GM19043 (cell line): ENCODE measurements at regions not wholly inside any gene's neighbourhood (a gene's known extent, or its start where the extent isn't known, plus 50 kb on each side); places are given as distances from the start of the nearest gene placed in this dataset.

ENCODE experiments used
- ATAC-seq: cut with Tn5 transposase; IDR thresholded peaks from one replicate; pipeline ENCODE4 v1.9.1; 2021; ENCODE audit warnings: low read depth; ENCODE audit not compliant: unreplicated experiment

GRCh38 chr14:98993818-98994217 is 278.2 kb downstream of the BCL11B start:
- ATAC-seq = no peak

GRCh38 chr14:98994561-98994960 is 277.4 kb downstream of the BCL11B start:
- ATAC-seq = no peak

- ATAC-seq = no peak
These were observed 274.3 kb downstream of the BCL11B start for GRCh38 chr14:98997526-98998205.

GRCh38 chr14:98999345-98999744 is 272.7 kb downstream of the BCL11B start:
- ATAC-seq = no peak

GRCh38 chr14:98999901-99000300 is 272.1 kb downstream of the BCL11B start:
- ATAC-seq = no peak

GRCh38 chr14:99001241-99001640 is 270.8 kb downstream of the BCL11B start:
- no peak for ATAC-seq

- ATAC-seq = no peak
These were observed 268.4 kb downstream of the BCL11B start for GRCh38 chr14:99003646-99004045.

- no peak for ATAC-seq
These were observed 267.9 kb downstream of the BCL11B start for GRCh38 chr14:99004112-99004511.

GRCh38 chr14:99006276-99006675 is 265.7 kb downstream of the BCL11B start:
- ATAC-seq = no peak

GRCh38 chr14:99007795-99008194 is 264.2 kb downstream of the BCL11B start:
- ATAC-seq = no peak

- no peak for ATAC-seq
These were observed 262.1 kb downstream of the BCL11B start for GRCh38 chr14:99009871-99010270.

GRCh38 chr14:99011385-99011784 is 260.6 kb downstream of the BCL11B start:
- no peak for ATAC-seq

GRCh38 chr14:99012703-99013102 is 259.3 kb downstream of the BCL11B start:
- no peak for ATAC-seq

- no peak for ATAC-seq
These were observed 256.2 kb downstream of the BCL11B start for GRCh38 chr14:99015833-99016232.

- ATAC-seq = no peak
These were observed 248.6 kb downstream of the BCL11B start for GRCh38 chr14:99023371-99023770.

- ATAC-seq = no peak
These were observed 247.1 kb downstream of the BCL11B start for GRCh38 chr14:99024926-99025325.

GRCh38 chr14:99025418-99025817 is 246.6 kb downstream of the BCL11B start:
- no peak for ATAC-seq

- ATAC-seq = no peak
These were observed 245.5 kb downstream of the BCL11B start for GRCh38 chr14:99026471-99026870.

GRCh38 chr14:99028041-99028440 is 244.0 kb downstream of the BCL11B start:
- ATAC-seq = no peak

- ATAC-seq = no peak
These were observed 243.5 kb downstream of the BCL11B start for GRCh38 chr14:99028521-99028920.

- ATAC-seq = no peak
These were observed 242.7 kb downstream of the BCL11B start for GRCh38 chr14:99029145-99029915.

GRCh38 chr14:99029916-99030305 is 242.1 kb downstream of the BCL11B start:
- no peak for ATAC-seq
